CD4-positive, alpha-beta T cell treated with Interleukin-1 beta for 1 hour (primary cell): ENCODE measurements at regions not wholly inside any gene's neighbourhood (a gene's known extent, or its start where the extent isn't known, plus 50 kb on each side); places are given as distances from the start of the nearest gene placed in this dataset.
A peak's percentile ranks its signal among the peaks of the same experiment; 100 is the strongest.
"Not testable (repeated sequence)": the region's sequence is repeated elsewhere in the genome, so short reads cannot be mapped to it uniquely, and the experiment has no call there.

Source experiments
- DNase-seq, 2 donors: peaks; one replicate each; pipeline ENCODE4 v3.0.0-alpha.2; 2020 to 2022

DNA sequence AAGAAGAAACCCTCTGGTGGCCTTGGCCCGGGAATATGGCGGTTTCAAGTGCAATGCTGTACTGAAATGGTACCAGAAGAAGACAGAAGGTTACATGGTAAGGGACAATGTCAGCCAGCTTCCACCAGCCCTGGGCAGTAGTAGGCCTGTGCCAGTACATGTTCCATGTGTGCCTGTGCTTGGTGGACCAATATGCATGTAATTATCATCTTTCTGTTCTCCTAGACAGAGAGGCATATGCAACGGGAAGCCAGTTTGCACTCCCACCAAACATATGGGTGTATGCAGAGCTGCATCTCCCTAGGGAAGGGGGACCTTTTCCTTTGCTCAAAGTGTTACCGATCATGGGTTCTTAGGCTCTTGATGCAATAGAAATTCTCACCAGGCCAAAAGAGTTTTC is 80.9 kb upstream of the ADORA2B start:
- DNase-seq = not testable (repeated sequence)

DNA sequence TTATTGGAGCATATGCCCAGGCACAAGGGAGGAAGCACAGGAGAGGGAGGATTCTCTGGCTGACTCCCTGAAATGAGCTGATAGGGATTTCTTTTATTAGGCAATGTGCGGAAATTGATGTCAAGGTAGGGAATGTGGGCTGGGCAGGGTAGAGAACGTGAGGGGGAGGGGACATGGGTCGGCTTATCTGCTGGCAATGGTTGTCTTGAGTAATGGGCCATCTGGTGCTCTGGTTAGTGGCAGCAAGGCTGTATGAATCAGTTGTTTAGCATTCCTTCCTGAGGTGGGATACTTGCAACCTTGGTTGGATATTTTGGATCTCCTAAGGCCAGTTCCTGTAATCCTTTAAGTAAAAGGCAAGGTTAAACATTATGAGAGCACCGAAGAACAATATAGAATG is 80.5 kb upstream of the ADORA2B start:
- DNase-seq = not testable (repeated sequence)

DNA sequence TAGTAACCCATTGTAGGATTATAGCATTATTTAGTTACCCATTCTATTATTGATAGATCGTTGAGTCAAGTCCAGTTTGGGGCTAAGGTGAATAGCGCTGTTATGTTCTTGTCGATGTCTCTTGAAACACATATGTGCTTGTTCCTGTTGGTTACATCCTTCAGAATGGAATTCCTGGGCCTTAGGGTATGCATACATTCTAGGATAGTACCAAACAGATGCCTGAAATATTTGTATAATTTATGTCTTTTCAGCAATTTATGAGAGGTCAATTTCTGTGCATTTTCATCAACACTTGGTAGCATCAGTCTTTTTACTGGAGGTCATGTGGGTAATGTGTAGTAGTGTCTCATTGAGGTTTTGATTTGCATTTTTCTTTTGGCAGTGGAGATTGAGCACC is 78.9 kb upstream of the ADORA2B start:
- not testable (repeated sequence) for DNase-seq

DNA sequence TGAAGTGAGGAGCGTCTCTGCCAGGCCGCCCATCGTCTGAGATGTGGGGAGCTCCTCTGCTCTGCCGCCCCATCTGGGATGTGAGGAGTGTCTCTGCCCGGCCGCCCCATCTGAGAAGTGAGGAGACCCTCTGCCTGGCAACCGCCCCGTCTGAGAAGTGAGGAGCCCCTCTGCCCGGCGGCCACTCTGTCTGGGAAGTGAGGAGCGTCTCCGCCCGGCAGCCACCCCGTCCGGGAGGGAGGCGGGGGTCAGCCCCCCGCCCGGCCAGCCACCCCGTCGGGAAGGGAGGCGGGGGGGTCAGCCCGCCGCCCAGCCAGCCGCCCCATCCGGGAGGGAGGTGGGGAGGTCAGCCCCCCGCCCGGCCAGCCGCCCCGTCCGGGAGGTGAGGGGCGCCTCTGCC is 77.6 kb upstream of the ADORA2B start:
- not testable (repeated sequence) for DNase-seq

DNA sequence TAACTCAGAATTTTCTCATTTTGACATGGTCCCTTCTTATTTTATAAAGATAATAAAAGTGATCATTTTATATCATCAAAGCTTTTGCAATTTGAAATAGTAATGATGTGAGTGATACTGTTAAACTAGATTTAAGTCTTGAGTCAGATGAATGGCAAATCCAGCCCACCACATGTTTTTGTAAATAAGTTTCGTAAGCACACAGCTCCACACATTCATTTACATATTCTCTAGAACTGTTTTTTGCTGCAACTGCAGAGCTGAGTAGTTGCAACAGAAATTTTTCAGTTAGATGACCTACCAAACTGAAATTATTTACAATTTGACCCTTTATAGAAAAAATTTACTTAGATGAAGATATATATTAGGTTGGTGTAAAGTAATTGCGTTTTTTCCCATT is 75.1 kb upstream of the ADORA2B start:
- DNase-seq = not testable (repeated sequence)

DNA sequence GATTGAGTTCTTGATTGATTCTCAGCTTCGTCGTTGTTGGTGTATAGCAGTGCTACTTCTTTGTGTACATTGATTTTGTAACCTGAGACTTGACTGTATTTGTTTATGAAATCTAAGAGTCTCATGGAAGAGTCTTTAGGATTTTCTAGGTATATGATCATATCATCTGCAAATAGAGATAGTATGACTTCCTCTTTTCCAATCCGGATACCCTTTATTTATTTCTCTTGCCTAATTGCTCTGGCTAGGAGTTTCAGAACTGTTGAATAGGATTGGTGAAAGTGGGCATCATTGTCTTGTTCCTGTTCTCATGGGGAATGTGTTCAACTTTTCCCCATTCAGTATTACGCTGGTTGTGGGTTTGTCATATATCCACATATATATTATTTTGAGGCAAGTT is 72.3 kb upstream of the ADORA2B start:
- not testable (repeated sequence) for DNase-seq

DNA sequence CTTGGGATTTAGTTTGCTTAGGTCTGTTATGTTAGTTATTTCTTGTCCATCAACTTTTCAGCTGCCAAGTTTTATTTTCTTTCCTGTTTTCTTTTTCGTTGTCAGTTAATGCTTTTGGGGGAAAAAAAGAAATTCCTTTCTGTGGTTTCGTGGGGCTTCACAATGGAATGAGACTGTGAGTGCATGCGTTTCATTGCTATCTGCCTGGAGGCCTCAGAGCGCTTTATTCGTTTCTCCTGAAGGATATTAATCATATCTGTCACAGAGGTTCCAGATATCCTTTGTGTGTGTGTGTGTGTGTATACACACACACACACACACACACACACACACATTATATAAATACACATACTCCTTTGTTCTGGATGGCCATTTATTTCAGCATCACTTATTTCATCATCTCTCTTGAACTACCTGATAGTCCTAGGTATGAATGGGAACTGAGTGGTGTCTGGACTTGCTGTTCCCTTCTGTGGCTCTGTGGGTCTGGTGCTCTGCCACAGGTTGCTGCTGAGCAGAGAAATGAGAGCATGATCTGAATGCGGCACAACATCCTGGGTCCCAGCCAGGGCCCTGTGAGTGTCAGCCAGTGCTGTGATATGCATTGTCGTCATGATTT is 66.9 kb upstream of the ADORA2B start:
- not testable (repeated sequence) for DNase-seq

DNA sequence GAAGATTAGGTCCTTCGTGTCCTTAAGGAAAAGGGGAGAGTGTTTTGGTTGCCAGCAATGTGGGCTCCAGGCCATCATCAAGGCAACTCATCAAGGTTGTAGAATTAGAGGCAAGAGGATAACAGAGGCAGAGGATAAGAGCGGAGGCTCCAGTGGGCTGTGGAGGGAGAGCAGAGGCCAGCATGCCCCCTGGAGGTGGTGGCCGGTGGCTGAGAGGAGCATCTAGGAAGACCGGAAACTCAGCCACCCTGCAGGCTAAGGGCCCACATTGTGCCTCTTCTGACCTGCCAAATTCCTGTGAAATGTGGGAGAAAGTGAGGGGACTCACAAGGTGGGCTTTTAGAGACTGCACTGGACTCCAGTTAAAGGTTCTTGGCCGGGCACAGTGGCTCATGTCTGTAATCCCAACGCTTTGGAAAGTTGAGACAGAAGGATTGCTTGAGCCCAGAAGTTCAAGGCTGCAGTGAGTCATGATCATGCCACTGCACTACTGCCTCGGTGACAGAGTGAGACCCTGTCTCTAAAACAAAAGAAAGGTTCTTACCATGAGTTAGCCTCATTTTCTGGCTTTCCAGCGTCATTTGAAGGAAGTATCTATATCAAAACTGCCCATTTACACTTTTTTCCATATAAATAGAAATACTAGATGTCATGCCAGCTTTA is 62.7 kb upstream of the ADORA2B start:
- DNase-seq = no peak

DNA sequence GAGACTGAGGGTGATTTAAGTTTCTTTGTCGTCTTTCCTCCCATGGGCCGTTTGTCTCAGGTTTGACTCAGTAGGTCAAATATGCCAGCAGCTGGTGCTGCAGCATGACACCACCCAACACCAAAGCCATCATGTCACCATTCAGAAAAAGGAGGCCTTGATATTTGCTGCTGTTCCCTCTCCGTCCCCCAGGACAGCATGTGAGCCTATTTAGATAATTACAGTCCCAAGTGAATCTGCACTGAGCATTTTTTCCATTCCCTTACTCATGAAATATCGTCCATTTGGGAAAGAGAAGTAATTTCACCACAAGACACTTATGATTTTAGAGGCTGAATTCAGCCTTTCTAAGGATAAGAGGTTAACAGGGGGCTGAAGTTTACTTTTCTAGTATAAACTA is 62.2 kb upstream of the ADORA2B start:
- DNase-seq = no peak

DNA sequence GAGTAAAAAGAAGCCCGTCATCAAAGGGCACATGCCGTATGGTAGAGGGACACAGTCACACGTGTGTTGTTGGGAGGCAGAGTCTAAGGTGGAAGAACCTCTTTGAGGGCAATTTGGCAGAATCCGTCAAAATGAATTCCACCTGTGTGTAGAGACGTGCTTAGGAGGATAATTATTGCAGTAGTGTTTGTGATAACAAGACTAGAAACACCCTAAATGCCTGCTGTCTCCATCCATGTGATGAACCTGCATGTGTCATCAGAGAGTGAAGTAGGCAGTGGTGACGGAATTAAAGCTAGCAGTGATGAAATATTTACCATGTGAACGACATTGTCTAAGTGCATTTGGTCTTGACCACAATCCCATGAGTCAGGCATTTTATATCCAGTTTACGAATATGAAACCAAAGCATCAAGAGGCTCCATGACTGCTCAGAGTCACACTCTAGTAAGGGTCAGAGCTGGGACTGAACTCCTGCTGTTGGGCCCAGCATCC is 61.3 kb upstream of the ADORA2B start:
- DNase-seq = peak in 1 of 2 donors; percentile 30

DNA sequence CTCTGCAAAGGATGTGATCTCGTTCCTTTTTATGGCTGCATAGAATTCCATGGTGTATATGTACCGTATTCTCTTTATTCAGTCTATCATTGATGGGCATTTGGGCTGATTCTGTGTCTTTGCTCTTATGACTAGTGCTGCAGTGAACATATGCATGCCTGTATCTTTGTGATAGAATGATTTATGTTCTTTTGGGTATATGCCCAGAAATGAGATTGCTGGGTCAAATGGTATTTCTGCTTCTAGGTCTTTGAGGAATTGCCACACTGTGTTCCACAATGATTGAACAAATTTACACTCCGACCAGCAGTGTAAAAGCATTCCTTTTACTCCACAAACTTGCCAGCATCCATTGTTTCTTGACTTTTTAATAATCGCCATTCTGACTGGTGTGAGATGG is 60.2 kb upstream of the ADORA2B start:
- no peak for DNase-seq

DNA sequence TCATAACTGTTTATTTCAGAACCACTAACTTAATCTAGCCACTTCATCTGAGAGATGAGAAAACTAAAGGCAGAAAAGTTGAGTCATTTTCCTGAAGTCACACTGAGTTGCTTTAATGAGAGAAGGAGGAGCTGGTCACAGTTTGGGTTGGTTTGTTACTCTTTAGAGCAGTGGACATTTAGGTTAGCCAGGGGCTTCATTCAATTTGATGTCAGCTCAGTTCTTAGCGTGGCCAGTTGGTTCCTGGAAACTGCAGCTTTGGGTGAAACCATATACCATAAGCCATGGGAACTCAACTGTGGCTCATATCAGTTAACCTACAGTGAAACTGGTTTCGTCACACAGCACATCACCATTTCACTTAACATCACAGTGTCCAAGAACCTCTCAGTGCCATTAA is 59.2 kb upstream of the ADORA2B start:
- no peak for DNase-seq

DNA sequence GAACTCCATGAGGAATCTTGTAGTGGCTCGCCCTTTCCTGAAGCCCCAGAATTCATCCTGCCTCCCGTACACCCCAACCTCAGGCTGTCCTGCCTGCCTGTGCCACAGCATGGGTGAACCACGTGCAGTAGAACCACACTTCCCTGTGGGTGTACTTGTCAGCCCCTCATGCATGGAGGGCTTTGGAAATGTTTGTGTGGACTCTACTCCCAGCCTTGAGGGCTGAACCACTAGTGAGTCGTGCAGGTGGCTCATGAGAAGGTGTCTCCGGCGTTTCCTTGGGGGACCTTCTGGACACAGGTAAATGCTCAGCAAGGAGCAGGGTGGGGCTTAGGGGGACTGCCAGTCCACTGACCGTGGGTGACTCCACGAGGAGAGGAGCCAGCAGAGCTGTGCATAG is 58.7 kb upstream of the ADORA2B start:
- no peak for DNase-seq

DNA sequence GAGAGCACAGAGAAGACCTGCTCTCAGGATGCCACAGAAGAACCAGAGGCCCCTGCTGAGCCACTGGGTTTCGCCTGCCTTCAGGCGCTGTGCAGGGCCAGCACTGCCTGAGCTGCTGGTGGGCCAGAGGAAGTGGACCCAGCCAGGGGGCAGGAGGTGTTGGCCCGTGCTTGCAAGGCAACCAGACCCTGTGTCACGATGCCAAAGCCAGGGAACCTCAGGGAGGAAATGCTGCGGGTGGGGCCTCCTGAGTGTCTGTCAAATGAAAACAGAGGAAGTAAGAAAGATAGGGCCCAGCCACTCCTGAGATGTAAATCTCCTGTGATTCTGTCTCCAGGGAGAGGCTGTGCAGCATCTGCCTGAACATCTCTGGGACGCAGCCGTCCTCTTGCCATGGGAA is 58.1 kb upstream of the ADORA2B start:
- DNase-seq = no peak

DNA sequence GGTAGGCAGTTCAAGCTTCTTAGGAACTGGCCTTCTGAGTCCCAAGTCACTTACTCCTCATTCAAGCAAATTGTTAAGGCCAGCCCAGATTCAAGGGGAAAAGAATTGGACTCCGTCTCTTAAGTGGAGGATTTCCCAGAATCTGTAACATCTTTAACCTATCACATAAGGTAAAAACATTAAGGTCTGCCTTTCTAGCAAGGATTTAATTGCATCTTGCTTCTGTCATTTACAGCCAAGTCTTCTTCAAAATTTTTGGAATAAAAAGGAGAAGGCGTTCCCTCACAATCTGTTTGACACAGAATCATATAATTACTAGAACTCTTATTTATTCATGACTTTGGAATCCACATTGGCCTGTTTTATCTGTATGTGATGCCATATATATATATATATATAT is 56.5 kb upstream of the ADORA2B start:
- DNase-seq = no peak

DNA sequence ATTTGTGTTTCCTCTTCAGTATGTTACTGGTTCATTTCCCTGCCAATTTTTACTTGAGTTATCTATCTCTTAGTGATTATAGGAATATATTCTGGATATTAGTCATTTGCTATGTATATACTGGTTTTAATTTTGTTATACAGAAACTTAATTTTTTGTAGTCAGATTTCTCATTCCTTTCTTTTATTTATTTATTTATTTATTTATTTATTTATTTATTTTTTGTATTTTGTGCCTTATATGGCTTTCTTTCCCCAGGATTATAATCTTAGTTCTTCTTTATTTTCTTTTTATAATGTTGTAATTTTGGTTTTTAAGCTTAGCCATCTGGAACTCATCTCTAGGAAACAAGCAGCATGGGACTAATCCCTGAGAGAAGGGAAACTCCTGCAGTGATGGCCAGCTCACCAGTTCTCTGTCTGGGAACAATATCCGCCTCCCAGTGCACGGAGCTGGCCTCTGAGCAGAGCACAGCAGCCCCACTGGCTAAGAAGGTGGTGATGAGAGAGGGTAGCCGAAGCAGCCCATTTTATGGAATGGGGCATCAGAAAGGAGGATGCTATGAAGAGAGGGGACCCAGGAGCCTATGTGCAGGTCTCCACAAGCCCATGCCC is 54.5 kb upstream of the ADORA2B start:
- DNase-seq = no peak

DNA sequence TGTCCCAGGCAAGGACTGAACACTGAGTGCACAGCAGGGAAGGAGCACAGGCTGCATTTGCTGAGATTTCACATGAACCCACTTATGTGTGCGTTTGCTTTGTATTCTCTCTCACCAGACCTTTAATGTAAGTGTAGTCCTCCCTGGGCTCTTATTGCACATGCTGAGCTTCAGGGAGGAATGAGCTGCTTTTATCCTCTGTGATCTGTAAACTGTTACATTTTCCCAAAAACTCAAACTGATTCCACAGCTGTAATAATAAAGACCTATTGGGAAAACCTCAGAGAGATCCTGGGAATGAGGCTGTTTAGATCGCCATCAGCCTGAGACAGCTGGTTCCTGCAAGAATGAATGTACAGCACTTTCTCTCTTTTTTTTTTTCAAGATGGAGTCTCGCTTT is 53.6 kb upstream of the ADORA2B start:
- no peak for DNase-seq

DNA sequence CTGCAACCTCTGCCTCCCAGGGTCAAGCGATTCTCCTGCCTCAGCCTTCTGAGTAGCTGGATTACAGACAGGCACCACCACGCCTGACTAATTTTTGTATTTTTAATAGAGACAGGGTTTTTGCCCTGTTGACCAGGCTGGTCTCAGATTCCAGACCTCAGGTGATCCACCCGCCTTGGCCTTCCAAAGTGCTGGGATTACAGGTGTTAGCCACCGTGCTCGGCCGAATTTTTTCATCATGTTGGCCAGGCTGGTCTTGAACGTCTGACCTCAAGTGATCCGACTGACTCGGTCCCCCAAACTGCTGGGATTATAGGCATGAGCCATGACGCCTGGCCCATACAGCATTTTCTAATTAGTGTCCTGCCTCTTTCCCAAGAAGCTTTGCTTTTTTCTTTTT is 52.7 kb upstream of the ADORA2B start:
- DNase-seq = no peak

DNA sequence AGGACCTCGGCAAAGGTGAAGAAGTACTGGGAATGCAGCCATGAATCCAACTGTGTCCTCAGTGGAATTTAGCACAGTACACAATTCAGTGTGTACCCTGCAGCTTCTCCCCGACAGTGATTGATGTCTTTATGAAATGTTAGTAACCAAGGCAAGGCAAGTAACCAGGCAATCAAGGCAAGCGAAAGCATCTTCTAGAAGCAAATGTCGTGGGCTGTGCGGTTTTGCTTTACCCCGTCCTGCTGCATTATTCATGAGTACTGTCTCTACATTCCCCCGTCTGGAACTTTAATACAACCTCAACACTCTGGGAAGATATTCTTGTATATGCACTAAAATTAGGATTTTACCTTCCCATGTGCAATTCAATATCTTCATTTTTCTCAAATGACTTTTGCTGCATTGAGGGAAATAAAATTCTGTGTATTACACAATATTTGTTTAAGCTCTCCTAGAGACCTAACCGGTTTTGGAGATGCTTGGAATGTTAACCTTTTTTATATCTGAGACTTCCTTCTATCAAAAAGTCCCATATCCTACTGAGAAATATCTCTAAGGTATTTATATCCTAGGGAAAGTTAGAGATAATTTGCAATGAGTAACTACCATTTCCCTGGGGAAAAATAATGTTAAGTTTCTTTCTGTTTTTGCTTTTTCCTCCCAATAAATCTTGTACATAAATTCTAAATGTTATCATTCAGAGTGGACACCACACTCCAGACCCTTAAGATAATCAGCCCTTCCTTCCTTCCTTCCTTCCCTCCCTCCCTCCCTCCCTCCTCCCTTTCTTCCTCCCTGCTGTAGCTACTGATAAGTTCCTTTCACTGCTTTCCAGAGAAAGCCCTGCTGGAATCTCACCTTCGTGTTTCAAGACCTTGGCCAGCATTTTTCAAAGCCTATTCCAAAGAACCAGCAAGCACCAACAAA is 51.9 kb upstream of the ADORA2B start:
- DNase-seq = no peak

DNA sequence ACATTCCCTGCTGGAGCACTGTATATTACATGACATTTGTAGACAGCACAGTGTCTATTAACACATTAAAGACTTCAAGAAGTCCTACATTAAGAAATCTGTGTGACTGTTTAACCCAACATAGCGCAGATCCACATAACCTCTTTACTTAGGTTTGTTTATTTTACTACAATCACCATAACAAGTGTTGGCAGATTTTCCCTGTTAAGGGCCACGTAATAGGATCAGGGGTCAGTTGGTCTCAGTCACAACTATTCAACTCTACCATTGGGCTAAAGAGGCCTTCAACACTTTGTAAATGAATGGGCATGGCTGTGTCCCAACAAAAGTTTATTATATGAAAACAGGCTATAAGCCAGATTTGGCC is 51.3 kb upstream of the ADORA2B start:
- no peak for DNase-seq

DNA sequence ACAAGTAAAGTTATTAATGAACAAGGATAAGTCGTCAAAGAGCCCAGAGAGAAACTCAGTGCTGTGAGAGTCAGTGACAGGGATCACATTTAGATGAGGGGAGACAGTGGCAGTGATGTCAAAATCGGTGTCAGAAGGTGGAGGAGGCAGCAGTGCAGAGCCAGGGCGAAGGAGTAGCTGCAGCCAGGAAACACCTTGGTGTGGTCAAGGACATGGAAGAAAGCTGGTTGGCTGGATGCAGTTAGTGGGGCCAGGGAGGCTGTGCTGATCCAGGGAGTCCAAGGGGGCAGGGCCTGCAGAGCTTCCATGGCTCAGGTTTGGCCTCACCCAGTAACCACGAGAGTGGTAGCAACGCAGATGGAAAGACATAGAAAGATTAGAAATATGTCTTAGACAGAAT is 50.7 kb upstream of the ADORA2B start:
- DNase-seq = no peak

DNA sequence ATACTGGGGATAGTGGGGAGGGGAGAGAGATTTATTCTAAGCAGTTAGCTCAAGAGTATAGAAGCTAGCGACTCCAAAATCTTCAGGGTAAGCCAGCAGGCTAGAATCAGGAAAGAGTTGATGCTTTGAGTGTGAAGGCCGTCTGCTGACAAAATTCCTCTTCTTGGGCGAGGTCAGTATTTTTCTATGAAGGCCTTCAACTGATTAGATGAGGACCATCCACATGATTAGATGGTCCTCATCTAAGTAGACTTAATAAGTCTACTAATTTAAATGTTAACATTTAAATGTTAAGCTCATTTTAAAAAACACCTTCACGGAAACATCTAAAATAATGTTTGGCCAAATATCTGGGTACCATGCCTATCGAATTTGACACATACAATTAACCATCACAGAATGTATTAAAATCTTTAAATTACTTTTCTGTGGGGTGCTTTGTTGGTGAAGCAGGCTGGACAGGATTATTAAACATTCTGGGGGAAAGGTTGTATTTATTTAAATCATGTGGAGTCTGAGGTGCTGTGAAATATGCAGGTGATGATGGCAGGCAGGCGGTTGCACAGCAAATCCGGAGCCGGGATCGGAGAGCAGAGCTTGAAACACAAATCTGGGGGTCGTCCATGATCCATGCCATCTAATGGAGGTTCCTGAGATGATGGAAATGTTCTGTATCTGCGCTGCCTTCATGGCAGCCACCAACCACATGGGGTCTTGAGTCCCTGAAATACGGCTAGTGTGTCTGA is 49.8 kb upstream of the ADORA2B start:
- no peak for DNase-seq
